T-helper 2 cell treated with Interferon-gamma antibody and Interleukin-4, amounts not matched to agents 100 ng/mL and 5 ng/mL, for 36 hours (primary cell): ENCODE measurements at regions not wholly inside any gene's neighbourhood (a gene's known extent, or its start where the extent isn't known, plus 50 kb on each side); places are given as distances from the start of the nearest gene placed in this dataset.

Source experiments
- intact Hi-C: fragments of 100-400 bp; cut with micrococcal nuclease; formaldehyde crosslinking; loops from one replicate; pipeline ENCODE4 v1.15.1; 2023

DNA sequence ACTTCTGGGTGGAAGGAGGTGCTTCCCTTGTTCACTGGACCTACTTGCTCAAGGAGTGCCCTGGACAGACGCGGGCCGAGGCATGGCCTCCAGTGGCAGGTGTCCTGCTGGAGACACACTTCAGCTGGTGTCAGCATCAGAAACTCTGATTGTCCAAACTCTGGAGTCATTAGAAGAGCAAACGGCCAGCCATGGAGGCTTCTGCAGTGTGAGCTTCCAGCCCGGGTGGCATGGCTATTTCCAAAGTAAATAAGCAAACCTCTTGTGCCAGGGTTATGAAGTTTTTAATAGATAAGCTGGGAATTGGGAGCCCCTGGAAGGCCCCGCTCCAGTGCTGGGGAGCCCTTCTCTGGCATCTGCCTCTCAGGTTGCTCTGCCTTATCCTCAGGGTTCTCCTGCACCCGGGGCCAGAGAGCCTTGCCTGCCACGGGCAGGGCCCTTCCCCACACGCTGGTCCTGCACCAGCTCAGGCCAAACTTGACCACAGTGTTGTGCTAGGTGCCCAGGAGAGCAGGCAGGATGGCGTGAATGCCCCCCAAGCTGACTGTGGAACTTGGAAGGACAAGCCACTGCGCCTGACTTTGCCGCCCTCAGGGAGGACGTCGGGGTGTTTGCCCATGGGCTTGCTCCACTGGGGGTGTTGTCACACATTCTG, 285.6 kb downstream of the GADD45G start:
- intact Hi-C loops = no loop called here

DNA sequence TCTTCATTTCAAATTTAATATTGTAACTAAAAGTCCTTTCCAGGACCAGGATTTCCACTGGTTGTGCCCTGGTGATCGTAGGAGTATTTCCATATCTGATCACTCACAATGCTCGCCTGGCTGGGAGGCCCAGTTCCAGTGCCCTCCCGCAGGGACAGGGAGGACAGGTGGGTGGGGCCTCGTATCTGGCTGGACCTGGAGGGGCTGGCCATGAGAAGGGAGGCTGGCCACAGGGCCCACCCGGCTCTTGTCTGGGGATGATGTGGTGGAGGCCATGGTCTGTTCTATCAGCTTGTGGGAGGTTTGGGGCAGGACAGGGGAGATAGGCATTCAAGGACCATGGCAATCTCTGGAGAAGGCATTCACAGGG, 286.4 kb downstream of the GADD45G start:
- intact Hi-C loops = no loop called here

- intact Hi-C loops = no loop called here
These were observed 286.9 kb downstream of the GADD45G start for GRCh38 chr9:89891591-89892304.

DNA sequence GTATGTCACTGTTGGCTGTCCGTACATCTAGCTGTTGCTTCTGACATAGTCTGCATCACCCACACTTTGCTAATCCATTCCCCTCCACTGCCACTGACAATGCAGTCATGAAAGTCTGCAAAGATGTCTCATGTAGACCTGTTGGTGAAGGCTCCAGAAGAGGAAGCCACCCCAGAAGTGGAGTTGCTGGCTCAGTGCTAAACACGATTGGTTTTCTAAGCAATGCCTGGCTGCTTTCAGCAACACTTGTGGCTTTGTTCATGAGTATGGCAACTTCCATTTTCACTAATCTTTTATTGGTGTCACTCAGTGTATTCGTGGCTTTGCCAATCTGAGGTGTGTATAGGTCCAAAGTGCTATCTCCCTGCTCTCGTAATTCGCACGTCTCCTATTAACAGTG, 288.1 kb downstream of the GADD45G start:
- intact Hi-C loops = no loop called here

GRCh38 chr9:89893886-89894285, 289.1 kb downstream of the GADD45G start:
- intact Hi-C loops = no loop called here

DNA sequence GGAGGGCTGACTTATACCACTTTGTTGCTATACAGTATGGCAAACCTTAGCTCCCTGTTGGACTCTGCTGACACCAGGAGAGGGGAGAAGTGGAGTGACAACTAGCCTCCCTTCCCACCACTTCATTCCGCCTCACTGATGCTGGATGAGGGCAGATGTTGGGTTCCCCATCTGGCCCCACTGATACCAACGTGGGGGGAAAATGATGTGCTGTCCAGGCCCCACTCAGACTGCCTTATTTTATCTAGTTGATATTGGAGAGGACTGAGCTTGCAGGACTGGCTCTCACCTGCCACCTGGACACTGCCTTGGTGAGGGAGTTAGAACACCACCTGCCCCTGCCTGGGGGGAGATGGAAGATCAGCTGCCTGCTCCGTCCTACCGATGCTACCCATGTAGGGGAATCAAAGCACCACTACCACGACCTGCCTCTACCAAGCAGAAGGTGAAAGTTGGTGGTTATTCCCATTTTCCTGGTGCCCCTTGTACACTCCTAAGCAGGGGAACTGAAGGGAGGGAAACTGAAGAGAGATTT, 292.1 kb downstream of the GADD45G start:
- intact Hi-C loops = no loop called here

DNA sequence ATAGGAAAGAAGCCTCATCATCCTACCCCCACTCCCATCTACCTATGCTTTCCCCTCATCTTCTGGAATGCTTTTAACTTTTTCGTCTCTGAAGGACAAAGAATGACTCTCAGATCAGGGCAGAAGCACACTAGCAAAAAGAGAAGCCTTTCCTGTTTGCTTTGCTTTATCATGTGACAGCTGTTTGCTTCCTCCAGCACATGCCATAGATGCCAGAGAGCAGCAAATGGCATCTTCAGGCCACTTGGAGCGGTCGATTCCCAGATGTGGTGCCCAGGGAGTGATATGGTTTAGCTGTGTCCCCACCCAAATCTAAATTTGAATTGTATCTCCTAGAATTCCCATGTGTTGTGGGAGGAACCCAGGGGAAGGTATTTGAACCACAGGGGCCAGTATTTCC, 294.8 kb downstream of the GADD45G start:
- intact Hi-C loops = no loop called here

DNA sequence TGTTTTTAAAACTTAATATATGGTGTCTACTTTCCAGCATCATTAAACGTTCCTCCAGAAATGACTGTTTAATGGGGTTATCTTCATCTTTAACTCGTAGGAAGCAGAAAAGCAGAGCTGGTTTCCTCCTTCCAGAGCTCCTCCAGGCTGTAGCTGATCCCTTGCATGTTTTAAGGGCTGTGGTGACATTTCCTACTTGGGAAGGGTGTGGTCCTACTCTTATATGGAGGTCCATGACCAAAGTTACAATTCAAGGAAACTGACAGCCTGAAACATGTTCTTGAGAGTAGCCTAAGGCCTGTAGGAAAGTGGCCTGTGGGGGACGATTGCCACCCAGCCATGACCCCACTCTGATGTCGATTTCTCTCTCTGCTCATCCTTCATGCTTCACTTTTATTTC, 297.1 kb downstream of the GADD45G start:
- intact Hi-C loops = no loop called here

DNA sequence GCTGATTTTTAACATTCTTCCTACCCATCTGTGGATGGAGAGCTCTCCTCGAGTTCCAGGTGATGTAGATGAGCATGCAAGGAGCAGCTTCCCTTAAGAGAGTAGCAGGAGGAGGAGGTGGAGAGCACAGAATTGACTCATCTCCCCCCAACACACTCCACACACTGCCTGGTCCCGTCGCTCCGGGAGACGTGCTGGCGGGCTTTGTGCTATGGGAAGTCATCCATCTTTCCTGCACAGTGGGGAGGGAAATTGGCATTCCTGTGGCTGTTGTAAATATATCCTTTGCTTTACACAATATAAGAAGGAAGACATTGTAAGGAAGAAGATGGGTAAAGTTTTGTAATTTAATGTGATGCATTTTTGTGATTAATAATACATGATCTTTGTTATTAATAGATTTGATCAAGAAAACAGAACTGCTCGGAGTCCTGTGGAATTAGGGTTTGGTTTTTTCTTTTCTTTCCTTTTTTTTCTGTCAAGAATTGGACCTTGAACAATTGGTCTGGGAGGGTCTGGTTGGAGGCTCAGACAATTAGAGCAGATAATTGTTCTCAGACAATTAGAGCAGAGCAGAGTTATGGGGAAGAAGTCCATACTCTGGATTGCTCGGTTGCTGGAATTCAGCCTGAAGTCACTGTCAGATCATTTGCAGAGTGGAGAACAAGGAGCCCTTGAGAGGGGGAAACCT, 297.8 kb downstream of the GADD45G start:
- intact Hi-C loops = no loop called here

DNA sequence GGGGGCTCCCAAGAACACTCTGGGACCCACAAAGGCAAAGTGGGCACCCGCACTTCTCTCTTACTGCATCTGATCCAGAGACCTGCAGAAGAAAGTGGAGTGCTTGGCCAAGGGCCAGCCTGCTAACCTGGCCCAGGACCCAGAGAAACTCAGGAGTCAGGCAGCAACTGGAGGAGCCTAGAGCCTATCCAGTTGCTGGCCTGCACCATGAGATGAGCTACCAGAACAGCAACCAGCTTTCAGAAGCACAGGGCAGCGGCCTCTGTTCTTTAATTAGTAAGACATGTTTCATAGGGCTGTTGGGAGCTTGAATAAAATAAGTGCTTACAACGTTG, 298.3 kb downstream of the GADD45G start:
- intact Hi-C loops = no loop called here

DNA sequence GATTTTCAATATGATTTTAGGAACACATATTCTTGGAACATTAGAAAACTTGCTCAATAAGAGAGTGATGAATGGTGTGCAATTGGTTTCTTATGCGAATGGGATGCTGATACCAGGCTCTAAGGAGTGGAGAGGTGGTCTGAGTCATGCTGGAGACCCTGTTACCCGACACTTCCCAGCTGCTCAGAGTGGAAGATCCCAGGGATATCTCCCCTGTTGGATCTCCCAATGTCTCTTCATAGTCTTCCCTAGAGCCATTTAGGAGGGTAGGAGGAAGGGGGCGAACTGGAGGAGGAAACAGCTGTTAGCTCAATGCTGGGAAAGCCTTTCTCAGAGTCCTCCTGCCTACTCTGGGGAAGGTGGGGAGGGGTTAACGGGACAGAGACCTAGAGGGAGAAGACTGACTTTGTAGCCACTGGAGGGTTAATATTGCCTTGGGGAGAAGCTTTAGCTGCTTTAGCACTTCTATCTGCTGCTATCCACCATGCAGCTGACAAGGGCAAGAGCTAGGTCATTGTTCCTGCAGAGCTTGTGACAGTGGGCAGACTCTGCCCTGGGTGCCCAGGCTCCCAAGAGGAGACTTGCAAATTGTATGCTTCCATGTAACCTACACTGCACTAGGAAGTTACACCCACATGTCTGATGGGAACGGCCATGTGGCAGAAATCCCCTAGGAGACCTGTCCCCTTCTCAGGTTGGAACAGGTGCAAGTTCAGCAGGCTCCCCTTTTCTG, 301.0 kb downstream of the GADD45G start:
- intact Hi-C loops = no loop called here

DNA sequence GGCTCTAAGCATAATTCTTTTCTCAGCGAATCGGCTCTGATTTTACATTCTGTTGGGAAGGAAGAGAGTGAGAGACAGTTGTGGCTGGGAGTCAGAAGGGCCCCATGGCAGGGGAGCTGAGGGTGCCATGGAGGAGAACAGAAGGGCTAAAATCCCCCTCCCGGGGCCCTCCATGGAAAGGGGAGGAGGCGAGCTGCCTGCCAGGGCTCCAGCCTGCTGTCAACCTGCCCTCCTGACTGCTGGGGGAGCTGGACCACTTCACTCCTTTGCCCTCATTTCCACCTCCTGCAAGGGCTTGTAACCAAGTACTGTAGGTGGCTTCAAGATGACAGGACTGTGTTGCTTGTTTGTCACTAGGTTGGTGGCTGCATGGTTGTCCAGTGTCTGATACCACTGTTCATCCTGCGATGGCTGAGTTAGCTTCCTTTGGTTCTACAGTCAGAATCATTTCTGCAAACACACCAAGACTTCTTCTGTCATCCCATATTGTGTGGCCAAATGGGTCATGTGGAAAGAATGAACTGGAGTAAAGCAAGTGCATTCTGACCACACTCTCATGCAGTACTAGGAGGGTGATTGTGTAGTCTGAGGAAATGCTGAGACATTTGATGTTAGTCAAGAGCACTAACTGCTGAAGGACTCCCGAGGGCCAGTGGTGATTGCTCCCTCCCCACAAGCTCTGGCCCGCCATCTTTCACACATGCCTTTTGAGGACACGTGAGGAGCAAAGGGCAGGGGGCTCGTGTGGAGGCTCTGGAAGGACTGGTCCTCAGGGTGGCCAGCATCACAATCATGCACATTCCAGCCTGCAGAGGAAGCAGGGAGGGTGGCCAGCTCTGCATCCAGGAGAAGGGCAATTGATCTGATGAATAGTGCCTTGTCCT, 307.2 kb downstream of the GADD45G start:
- intact Hi-C loops = no loop called here

DNA sequence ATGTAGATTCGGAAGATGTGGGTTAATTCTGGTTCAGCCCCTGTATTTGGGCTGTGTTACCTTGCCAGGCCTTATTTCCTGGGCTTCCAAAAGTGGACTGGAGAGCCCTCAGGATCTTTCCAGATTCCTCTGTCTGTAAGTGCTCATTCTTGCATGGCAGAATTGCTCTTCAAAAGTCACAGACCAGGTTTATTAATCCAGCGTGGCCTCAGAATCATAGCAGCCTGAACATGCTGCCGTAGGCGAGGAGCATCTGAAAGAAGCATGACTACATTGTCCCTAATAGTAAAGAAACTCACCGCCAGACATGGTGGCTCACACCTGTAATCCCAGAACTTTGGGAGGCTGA, 307.8 kb downstream of the GADD45G start:
- intact Hi-C loops = no loop called here

- intact Hi-C loops = no loop called here
These were observed 310.4 kb downstream of the GADD45G start for GRCh38 chr9:89915187-89915586.

DNA sequence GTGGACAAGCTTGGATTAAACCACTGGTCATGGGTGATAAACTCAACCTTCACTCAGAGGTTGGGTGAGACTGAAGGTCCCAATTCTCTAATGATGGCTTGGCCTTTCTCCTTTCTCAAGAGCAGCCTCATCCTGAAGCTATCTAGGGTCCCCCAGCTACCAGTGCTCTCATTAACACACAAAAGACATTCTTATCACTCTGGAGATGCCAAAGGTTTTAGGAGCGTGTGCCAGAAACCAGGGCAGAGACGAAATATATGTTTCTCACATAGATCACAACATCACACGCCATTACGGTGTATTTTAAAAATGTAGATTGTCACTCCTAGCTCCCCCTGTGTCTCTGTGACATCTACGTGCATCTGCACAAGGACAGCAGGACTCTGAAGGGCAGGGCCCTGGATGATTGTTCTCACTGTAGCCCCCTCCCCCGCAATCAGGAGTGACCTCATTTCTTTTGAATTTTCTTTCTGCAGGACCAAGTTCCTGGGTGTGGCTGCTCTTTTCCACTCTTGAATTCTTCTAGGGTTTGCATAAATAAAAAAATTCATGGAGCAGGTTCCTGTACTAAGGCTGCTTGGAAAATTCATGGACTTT, 311.3 kb downstream of the GADD45G start:
- intact Hi-C loops = no loop called here

- intact Hi-C loops = no loop called here
These were observed 313.0 kb downstream of the GADD45G start for GRCh38 chr9:89917861-89918260.

DNA sequence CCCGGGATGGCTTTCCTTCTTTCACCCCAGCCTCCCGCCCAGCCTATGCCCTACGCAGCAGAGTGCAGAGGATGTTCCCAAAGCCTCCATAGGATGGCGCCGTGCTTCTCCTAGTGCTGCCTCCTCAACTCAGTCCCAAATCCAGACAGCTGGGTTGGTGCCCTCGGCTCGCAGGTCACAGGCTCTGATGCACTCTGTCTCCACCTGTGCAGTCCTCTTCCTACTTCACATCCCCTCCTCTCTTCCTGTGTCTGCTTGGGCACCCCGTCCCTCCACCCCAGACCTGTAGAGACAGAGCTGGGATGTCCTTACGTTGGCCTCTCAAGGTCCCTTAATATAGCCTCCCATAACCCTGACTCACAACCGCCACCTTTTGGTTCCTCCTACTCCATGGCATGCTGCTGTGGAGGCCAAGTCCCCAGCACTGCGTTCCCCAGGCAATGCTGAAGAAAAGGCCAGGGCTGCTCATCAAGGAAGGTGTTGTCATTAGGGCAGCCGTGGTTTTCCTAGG, 314.4 kb downstream of the GADD45G start:
- intact Hi-C loops = loop anchor here (1.0 kb wide), 2 partner anchors 183 to 316 kb away; no protein-coding TSS in a partner anchor

DNA sequence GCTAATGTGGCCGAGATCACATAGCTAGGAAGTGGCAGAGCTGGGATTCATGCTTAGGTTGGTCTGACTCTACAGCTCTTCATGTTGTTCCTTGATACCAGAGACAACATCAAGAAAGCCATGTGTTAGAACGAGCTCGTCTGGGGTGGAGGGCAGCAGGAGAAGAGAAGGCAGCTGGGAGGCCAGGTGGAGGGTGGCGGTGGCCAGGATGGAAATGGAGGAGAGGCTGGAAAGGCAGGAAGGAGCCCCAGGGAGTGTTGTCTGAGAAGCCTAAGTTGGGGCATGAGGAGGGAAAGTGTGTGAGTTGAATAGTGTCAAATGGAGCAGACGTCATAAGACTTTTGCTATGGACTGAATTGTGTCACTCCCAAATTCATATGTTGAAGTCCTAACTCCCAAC, 315.3 kb downstream of the GADD45G start:
- intact Hi-C loops = no loop called here

- intact Hi-C loops = no loop called here
These were observed 316.1 kb downstream of the GADD45G start for GRCh38 chr9:89920951-89921350.

DNA sequence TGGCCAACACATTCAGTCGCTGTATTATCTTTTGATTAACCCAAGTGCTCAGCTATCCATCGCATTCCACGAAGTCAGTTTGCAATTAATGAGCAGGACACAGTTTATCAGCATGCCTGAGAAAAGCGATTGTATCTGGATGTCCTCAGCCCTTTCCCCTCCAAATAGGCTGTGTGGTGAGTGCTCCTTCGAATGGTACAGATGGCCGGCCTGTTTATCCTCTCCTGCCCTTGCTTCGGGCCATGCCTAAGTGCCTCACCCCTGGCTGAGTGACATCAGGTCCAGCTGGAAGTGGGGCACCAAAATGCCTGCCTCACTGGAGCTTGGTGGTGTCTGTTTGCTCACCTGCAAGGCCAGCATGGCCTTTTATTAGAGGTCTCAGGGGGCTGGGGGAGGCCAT, 317.3 kb downstream of the GADD45G start:
- intact Hi-C loops = no loop called here
